Stimulated activated effector memory CD8-positive, alpha-beta T cell treated with anti-CD3 and anti-CD28 coated beads, Interleukin-12 subunit alpha, Interleukin-12 subunit beta, amount 100 ng/mL, for 72 hours (primary cell): ENCODE measurements at regions not wholly inside any gene's neighbourhood (a gene's known extent, or its start where the extent isn't known, plus 50 kb on each side); places are given as distances from the start of the nearest gene placed in this dataset.

ENCODE experiments used
- ATAC-seq: fragments of 150-1000 bp; cut with Tn5 transposase; 2 replicates; pipeline ENCODE4 v1.10.0; 2021
- DNase-seq, 2 donors: peaks; one replicate each; pipeline ENCODE4 v3.0.0; 2021 to 2022; ENCODE audit warnings: low spot score in 2 of 2
- H3K27ac Mint-ChIP-seq: one replicate; pipeline ENCODE4 v1.8.0; 2022; ENCODE audit warnings: mild to moderate bottlenecking, mixed read lengths
- H3K36me3 Mint-ChIP-seq: one replicate; pipeline ENCODE4 v1.8.0; 2022; ENCODE audit warnings: mild to moderate bottlenecking, mixed read lengths
- H3K4me1 Mint-ChIP-seq: one replicate; pipeline ENCODE4 v1.8.0; 2022; ENCODE audit warnings: mixed read lengths
- H3K4me3 Mint-ChIP-seq: one replicate; pipeline ENCODE4 v1.8.0; 2022; ENCODE audit warnings: mild to moderate bottlenecking, mixed read lengths
- H3K9me3 Mint-ChIP-seq: one replicate; pipeline ENCODE4 v1.8.0; 2022; ENCODE audit warnings: mixed read lengths

- DNase-seq, result no peak
- Mint-ChIP-seq H3K36me3 (no peaks in the 10 kb centered on the region), H3K4me1 (peaks cover 15% of the 10 kb centered on the region), H3K4me3 (no peak overlapping the region), H3K27ac (peak overlapping the region; percentile 45), H3K9me3 (no peaks in the 10 kb centered on the region)
- no peak for ATAC-seq
Measured at GRCh38 chr2:42879121-42879705, 86.8 kb upstream of the HAAO start.

GRCh38 chr2:42878581-42878980 is 86.2 kb upstream of the HAAO start:
- H3K9me3 Mint-ChIP-seq, result no peaks in the 10 kb centered on the region
- no peak for DNase-seq
- peak; percentile 93 for ATAC-seq

GRCh38 chr2:42877936-42878335 is 85.6 kb upstream of the HAAO start:
- H3K4me3 Mint-ChIP-seq, result no peak overlapping the region
- DNase-seq (no peak), ATAC-seq (no peak)
- no peak overlapping the region for H3K27ac Mint-ChIP-seq
- H3K9me3 Mint-ChIP-seq, result no peaks in the 10 kb centered on the region
- H3K36me3 Mint-ChIP-seq, result no peaks in the 10 kb centered on the region
- H3K4me1 Mint-ChIP-seq, result peaks cover 15% of the 10 kb centered on the region

More at GRCh38 chr2:42878581-42878980, 86.2 kb upstream of the HAAO start:
- H3K4me1 Mint-ChIP-seq, result peaks cover 15% of the 10 kb centered on the region
- H3K4me3 Mint-ChIP-seq, result no peak overlapping the region
- peak overlapping the region; percentile 45 for H3K27ac Mint-ChIP-seq
- no peaks in the 10 kb centered on the region for H3K36me3 Mint-ChIP-seq

- ATAC-seq, result no peak
- no peak for DNase-seq
- Mint-ChIP-seq H3K4me3 (no peak overlapping the region), H3K9me3 (no peaks in the 10 kb centered on the region), H3K36me3 (no peaks in the 10 kb centered on the region), H3K4me1 (peaks cover 15% of the 10 kb centered on the region), H3K27ac (no peak overlapping the region)
Measured at GRCh38 chr2:42877511-42877910, 85.1 kb upstream of the HAAO start.

- Mint-ChIP-seq H3K4me3 (no peak overlapping the region), H3K9me3 (no peaks in the 10 kb centered on the region), H3K27ac (no peak overlapping the region), H3K36me3 (no peaks in the 10 kb centered on the region), H3K4me1 (peaks cover 9% of the 10 kb centered on the region)
- ATAC-seq (no peak), DNase-seq (no peak)
Measured at GRCh38 chr2:42876326-42876751, 84.0 kb upstream of the HAAO start.

- ATAC-seq (no peak), DNase-seq (no peak)
- peaks cover 9% of the 10 kb centered on the region for H3K4me1 Mint-ChIP-seq
- H3K4me3 Mint-ChIP-seq, result no peak overlapping the region
- no peaks in the 10 kb centered on the region for H3K36me3 Mint-ChIP-seq
- H3K9me3 Mint-ChIP-seq, result no peaks in the 10 kb centered on the region
- no peak overlapping the region for H3K27ac Mint-ChIP-seq
Measured at GRCh38 chr2:42875880-42876279, 83.5 kb upstream of the HAAO start.

- no peak overlapping the region for H3K4me3 Mint-ChIP-seq
- H3K4me1 Mint-ChIP-seq, result peaks cover 9% of the 10 kb centered on the region
- no peak for DNase-seq
- no peak for ATAC-seq
- H3K9me3 Mint-ChIP-seq, result no peaks in the 10 kb centered on the region
- H3K27ac Mint-ChIP-seq, result no peak overlapping the region
- no peaks in the 10 kb centered on the region for H3K36me3 Mint-ChIP-seq
Measured at GRCh38 chr2:42874949-42875801, 82.8 kb upstream of the HAAO start.

GRCh38 chr2:42872721-42873120 is 80.3 kb upstream of the HAAO start:
- Mint-ChIP-seq H3K27ac (no peak overlapping the region), H3K36me3 (no peaks in the 10 kb centered on the region), H3K4me3 (no peak overlapping the region), H3K9me3 (peaks cover 8% of the 10 kb centered on the region), H3K4me1 (no peaks in the 10 kb centered on the region)
- ATAC-seq (no peak), DNase-seq (no peak)

- Mint-ChIP-seq H3K36me3 (no peaks in the 10 kb centered on the region), H3K27ac (no peak overlapping the region), H3K4me3 (no peak overlapping the region), H3K4me1 (no peaks in the 10 kb centered on the region), H3K9me3 (peaks cover 8% of the 10 kb centered on the region)
- DNase-seq (no peak), ATAC-seq (no peak)
Measured at GRCh38 chr2:42871372-42871771, 79.0 kb upstream of the HAAO start.

GRCh38 chr2:42868874-42869273 is 76.5 kb upstream of the HAAO start:
- DNase-seq (no peak), ATAC-seq (no peak)
- Mint-ChIP-seq H3K4me1 (no peaks in the 10 kb centered on the region), H3K36me3 (no peaks in the 10 kb centered on the region), H3K27ac (no peak overlapping the region), H3K9me3 (peaks cover 8% of the 10 kb centered on the region), H3K4me3 (no peak overlapping the region)

- H3K36me3 Mint-ChIP-seq, result no peaks in the 10 kb centered on the region
- no peak overlapping the region for H3K4me3 Mint-ChIP-seq
- ATAC-seq (no peak), DNase-seq (no peak)
- no peaks in the 10 kb centered on the region for H3K4me1 Mint-ChIP-seq
- H3K9me3 Mint-ChIP-seq, result peaks cover 8% of the 10 kb centered on the region
- no peak overlapping the region for H3K27ac Mint-ChIP-seq
Measured at GRCh38 chr2:42868096-42868495, 75.7 kb upstream of the HAAO start.

- ATAC-seq (no peak), DNase-seq (no peak)
- Mint-ChIP-seq H3K4me1 (no peaks in the 10 kb centered on the region), H3K36me3 (no peaks in the 10 kb centered on the region), H3K9me3 (peaks cover 8% of the 10 kb centered on the region), H3K4me3 (no peak overlapping the region), H3K27ac (no peak overlapping the region)
Measured at GRCh38 chr2:42867093-42868065, 75.0 kb upstream of the HAAO start.

- H3K4me1 Mint-ChIP-seq, result no peaks in the 10 kb centered on the region
- H3K4me3 Mint-ChIP-seq, result no peak overlapping the region
- H3K36me3 Mint-ChIP-seq, result no peaks in the 10 kb centered on the region
- H3K9me3 Mint-ChIP-seq, result peaks cover 8% of the 10 kb centered on the region
- no peak for ATAC-seq
- DNase-seq, result no peak
- no peak overlapping the region for H3K27ac Mint-ChIP-seq
Measured at GRCh38 chr2:42865884-42866881, 73.8 kb upstream of the HAAO start.

- DNase-seq (no peak), ATAC-seq (no peak)
- Mint-ChIP-seq H3K9me3 (peaks cover 8% of the 10 kb centered on the region), H3K36me3 (no peaks in the 10 kb centered on the region), H3K27ac (no peak overlapping the region), H3K4me1 (no peaks in the 10 kb centered on the region), H3K4me3 (no peak overlapping the region)
Measured at GRCh38 chr2:42864641-42865280, 72.4 kb upstream of the HAAO start.
